Glomerular endothelial cell (primary cell): ENCODE measurements at regions not wholly inside any gene's neighbourhood (a gene's known extent, or its start where the extent isn't known, plus 50 kb on each side); places are given as distances from the start of the nearest gene placed in this dataset.
"Not testable (repeated sequence)": the region's sequence is repeated elsewhere in the genome, so short reads cannot be mapped to it uniquely, and the experiment has no call there.

ENCODE experiments used
- DNase-seq: peaks from one replicate; pipeline ENCODE4 v3.0.0-alpha.2; 2011; ENCODE audit warnings: low read depth, low spot score; ENCODE audit errors: extremely low read depth

DNA sequence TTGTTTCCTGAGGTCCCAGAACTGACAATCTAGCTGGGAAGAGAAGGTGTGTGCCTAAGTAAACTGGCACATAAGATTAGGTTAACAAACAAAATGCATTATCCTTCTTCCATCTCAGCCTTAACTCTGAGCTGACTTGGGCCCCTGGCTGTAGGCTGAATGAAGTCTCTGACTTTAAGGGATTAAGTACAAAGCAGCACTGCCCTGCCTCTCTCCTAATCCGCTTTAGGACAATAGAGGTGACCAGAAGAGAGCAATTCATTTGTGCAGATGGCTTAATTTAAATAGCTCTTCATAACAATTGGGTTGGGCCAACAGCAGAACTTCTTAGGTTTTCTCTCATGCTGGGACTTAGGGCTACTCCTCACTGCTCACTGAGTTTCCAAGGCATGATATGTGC is 181.6 kb upstream of the SOX14 start:
- DNase-seq: no peak

DNA sequence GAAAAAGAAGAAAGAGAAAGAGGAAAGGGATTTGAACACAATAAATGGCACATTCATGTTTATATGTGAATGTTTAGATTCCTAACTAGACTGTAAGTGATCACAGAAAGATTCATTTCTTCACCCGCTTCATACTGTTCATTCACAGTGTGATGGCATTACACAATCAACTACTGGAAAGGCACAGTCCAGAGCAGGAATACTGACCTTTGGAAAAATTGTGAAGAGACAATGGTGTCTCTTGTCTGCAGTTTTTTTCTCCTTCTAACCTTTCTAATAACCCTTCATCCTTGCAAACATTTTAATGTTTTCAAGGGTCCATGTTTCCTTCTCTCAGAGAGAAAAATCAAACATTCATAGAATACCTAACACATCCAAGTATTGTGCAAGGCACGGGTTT is 180.9 kb upstream of the SOX14 start:
- no peak for DNase-seq

DNA sequence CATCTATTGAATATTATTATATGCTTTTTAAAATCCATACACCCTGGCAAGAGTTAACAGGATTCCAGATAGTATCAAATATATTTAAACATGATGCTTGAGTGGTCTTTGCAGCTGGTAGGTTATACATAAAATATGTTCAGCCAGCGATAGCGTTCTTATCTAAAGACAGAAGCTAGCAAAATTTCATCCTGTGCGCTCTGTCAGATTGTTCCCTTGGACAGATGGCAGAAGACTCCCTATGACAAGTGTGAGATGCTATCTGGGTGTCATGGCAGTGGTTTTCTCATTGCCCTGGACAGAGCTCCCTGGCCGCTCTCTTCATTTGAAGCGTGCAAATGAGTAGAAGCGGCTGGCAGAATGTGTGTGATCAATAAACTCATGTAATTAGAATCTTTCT is 175.2 kb upstream of the SOX14 start:
- no peak for DNase-seq

DNA sequence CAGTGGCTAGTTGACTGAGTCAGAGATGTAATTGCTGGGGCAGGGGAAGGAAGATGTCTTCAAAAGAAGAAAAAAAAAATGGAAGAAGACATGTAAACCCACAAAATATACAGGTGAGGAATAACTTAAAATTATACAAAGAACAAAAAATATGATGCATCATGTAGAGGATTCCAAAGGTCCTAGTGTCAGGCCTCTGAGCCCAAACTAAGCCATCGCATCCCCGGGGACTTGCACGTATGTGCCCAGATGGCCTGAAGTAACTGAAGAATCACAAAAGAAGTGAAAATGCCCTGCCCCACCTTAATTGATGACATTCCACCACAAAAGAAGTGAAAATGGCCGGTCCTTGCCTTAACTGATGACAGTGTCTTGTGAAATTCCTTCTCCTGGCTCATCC is 168.7 kb upstream of the SOX14 start:
- DNase-seq: not testable (repeated sequence)

DNA sequence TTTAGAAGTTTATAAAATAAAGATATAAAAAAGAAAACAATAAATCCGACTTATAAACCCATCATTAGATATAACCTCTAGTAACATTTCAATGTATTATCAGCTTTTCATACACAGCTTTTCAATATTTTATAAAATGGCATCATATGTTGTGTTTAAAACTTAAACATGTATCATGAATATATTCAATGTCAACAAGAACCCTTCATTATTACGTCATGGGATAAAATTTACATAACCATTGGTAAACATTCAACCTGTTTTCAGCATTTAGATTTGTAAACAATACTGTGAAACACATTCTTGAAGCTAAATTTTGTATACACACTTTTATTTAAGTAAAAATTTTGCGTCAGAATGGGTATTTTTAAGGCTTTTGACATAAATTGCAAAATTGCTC is 153.4 kb upstream of the SOX14 start:
- DNase-seq: no peak

DNA sequence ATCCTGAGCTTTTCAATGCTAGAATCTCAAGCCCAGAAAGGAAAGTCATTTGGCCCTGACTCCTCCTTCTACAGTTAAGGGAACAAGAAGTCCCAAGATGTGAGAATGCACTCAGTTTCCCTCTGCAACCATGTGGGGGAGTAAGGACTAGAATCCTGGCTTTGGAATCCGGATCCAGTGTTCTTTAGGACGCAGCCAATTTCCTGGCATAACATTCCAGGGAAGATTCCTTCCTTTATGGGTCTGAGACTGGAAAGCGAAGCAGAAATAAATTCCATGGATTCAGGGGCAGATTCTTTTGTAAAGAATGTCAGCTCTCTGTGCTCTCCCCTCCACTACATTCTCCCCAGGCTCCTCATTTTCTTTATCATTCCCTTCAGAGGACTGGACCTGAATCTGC is 151.8 kb upstream of the SOX14 start:
- DNase-seq: no peak

DNA sequence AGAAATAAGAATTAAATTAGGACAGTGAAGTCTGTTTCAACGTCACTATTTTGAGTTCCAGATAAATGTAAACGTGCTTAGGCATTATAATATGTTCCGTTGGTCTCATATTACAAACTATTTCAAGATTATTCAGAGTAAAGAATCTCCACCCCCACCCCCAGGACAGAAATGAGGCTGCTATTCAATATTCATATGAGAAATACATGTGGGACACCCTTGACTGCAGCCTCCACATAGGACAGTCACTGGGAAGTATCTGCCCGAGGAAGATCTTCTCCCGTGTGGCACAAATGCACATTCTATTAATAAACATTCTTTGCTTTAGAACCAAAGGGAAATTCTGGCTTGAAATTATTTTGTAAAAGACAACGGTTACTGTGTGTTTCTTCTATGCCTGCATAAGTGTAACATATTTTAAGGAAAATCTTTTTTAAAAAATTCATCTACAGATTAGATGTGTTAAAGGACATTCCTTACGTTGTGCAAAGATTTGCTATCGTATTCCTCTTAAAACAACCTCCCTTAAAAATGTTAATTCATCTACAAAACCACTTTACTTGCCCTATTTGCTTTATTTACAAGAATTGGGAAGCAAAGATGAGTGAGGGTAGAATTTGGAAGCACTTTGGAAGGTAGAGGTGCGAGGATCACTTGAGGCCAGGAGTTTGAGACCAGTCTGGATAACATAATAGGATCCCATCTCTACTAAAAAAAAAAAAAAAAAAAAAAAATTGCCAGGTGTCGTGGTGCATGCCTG is 148.3 kb upstream of the SOX14 start:
- DNase-seq: no peak

DNA sequence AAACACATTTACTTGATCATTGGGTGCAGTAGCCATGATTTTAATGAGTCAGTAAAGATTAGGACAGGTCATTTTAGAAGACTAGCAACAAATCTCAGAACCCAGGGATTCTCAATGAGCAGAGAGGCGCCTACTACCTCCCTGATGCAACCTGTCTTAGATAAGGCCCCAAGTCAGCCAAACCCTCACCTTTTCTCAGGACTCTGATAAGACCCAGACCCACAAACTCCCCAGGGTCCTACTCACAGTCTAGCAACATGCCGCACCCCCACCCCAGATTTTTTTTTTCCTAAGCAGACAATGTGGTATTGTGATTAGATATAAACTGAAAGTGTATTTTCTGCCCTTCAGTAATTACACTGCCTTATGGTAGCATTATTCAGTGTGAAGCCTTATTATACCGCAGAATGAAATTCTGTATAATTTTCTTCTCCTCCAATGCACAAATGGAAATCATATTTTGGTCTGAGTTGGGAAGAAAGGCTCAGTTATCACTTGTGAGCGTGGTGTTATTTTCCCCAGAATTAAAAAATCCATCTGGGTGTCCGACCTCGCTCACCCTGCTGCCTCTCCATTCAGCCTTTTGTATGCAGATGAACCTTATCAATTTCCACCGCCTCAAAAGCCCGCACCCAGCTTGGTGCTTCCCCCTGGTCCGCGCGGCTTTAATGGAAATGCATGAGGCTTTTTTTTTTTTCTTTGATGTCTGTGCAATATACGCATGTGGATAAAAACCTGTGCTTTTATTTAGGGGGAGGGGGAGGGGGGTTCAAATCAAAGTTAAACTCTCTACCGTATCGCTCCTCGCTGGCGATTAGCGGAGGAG is 122.0 kb upstream of the SOX14 start:
- no peak for DNase-seq

DNA sequence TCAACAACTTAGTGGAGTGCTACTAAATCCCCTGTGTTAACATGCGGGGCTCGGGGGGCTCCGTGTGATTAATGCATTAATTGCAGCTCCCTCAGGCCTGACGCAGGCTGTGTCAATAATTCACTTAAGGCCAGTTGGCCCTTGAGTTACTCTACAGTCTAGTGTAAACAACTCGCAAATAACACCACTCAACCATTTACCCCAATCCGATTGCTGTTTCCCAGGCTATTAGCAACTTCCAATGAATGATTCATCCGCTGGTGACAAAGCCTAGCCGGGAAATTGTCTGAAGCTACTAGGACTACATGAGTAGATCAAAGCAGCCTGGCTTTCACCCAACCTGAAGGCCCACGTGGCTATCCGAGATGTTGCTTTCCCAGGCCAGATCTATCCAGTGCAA is 121.3 kb upstream of the SOX14 start:
- no peak for DNase-seq

DNA sequence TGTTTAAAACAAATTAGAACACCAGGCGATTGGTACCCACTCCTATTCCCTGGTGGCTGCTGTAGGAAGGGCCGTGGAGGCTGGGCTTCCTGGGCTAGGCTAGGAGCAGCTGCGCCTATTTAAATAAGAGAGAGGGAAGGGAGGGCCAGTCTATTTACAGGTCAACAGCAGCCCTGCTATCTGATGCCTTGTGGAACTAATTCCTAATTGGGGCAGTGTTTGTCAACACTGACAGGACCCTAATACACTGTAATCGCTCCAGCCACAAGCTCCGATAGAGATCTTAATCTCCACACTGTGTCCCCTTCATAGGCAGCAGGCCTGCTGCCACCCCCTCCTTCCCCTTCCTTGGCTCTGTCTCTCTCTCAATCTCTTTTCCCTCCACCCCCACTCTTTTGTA is 116.9 kb upstream of the SOX14 start:
- DNase-seq: no peak

DNA sequence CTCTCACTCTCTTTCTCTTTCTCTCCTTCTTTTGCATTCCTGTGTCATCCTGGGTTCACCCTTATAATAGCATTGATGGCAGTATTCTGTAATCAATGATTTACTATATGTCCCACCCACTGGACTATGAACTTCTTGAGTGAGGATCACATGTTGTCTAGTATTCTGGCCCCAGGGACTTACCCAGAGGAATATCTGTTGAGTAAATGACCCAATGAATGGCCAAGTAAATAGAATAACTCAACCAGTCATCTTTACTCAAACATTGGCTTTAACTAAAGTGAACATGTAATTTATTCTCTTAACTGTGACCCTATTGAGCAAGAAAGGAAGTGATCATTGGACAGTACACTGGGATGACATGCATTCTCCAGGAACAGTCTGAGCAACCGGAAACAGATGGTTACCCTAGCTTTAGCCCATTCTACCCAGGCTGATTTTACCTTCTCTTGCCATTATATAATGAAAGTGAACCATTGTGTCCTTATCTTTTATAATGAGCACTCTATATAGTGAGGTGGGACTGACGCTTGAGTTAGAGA is 94.5 kb upstream of the SOX14 start:
- no peak for DNase-seq

DNA sequence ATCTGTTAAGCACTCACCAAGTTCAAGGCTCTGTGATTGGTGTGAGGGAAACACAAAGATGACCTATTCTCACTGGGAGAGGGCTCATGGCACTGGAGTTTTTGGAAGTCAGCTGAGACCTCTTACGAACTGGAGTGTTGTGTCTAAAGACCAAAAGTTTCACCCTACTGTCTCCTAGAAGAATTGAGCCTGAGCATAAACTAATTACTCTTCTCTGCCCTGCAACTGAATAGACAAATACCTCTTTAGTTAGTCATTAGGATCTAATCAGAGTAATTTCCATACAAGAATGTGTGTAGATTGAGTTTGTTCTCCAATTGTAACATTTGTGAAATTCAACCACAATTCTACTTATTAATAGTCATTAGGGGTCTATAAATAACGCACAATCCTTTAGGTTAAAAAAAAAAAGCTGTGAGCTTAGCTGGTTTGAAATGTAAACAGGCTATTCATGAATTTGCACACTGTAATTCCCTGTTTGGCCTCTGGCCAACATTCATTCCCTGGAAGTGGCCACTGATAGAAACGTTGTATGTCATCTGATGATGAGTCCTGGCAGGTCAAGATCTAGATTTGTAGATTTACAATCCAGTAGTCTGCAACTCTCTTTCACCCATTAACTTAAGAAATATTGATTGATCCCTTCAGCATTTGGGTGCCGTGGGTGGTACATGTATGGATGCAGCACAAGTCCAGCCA is 76.8 kb upstream of the SOX14 start:
- no peak for DNase-seq

DNA sequence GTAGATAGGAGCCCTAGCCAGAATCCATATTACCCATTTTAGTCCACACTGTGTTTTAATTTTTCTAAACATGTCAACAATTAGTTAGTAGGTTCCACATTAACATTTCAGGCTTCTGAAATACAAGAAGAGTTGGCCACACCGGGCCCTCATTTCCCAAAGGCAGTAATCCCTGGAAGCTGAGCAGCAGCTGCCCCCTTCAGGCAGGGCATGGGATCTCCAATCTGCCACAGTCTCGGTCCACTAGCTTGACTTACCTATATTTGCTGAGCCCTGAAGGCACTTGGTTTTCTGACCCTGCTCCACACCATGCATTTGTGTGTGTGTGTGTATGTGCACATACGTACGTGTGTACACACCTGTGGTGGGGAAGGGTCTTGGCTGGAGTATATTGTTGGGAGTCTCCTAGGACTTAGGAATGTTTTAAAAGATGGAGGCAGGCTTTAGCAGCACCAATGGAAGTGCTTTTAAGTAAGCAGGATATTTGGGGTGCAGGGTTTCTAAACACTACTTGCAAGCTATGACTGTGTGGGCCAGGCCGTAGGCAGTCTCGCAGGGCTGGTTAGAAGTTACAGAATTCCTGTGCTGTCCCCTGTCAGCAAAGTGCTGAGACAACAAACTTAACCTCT is 71.2 kb upstream of the SOX14 start:
- no peak for DNase-seq

DNA sequence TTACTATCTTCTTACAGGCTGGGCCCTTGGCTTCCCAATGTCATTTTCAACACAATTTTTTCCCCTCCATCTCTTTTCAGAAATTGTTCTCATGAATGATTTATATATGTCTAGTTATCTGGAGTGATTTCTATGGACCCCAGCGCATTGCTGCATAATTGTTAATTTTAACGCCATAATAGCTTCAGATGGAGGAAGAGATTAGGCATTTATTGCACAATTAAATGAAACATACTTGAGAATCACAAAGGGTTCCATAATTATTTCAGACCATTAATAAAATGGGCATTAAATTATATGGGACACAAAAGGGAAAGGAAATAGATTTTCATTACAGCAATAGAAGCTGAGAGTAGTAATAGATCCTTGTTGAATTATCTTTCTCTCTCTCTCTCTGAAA is 70.3 kb upstream of the SOX14 start:
- DNase-seq: no peak

DNA sequence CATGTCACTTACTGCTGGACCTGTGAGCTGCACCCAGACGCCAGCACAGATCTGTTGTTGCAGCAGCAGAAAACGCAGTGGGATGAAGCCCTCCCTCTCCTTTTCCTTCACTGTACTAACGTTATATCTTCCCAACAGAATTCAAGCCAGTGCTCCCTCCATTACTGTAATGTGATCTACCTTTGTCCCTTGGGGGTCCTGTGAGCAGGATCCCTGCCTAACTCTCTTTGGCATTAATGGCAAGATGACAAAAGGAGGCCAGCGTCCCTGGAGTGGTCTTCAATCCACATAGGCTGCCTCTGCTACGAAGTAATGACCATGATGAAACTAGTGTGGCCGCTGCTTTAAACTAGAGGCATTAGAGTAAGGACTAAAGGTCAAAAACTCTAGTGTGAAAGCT is 69.3 kb upstream of the SOX14 start:
- no peak for DNase-seq

DNA sequence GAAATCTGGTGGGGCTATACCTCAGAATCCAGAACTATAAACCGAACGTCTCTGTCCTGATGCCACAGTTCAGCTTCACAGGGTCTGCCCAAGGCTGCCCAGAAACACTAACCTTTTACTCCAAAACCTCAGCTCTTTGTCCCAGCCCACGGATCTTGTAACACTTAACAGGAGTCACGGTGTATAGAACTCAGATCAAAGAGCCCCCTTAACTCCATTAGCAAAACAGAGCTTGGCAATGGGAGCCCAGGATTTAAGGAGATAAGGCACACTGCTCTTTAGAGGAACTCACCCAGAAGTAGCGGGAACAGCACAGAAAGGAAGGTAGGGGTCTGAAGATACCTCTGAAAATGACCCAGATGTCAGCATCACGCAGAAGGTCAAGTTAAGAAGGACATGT is 68.8 kb upstream of the SOX14 start:
- DNase-seq: no peak

DNA sequence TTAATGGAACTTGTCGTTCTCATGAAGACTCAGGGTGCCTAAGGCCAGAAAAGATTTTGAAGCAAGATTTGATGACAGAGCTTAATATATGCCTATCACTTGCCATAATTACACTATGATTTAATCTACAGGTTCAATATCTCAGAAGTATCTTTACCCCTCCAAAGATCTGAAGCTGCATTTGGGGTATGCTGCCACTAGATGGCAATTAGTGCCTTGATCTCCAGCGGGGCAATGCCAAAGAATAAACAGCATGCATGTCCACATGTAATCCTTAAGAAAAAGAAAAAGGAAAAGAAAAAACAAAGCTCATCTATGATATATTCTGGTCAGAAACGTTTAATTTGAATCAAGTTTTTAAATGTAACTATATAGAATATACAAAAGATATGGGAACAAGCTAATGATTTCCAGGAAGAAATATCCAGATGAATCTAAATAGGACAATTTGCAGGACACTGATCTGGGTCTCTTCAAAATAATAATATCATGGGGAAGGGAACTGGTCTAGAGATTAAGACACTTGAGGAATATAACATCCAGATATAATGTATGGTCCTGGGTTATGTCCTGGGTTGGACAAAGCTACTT is 55.0 kb upstream of the SOX14 start:
- no peak for DNase-seq

DNA sequence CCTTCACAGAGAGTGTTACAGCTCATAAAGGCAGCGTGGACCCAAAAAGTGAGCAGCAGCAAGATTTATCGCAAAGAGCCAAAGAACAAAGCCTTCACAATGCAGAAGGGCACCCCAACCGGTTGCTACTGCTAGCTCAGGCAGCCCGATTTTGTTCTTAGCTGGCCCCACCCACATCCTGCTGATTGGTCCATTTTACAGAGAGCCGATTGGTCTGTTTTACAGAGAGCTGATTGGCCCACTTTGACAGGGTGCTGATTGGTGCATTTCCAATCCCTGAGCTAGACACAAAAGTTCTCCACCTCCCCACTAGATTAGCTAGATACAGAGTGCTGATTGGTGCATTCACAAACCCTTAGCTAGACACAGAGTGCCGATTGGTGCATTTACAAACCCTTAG is 50.1 kb upstream of the SOX14 start:
- not testable (repeated sequence) for DNase-seq
